ENCODE measurements at regions not wholly inside any gene's neighbourhood (a gene's known extent, or its start where the extent isn't known, plus 50 kb on each side); places are given as distances from the start of the nearest gene placed in this dataset.
"Not testable (repeated sequence)": the region's sequence is repeated elsewhere in the genome, so short reads cannot be mapped to it uniquely, and the experiment has no call there.

DNA sequence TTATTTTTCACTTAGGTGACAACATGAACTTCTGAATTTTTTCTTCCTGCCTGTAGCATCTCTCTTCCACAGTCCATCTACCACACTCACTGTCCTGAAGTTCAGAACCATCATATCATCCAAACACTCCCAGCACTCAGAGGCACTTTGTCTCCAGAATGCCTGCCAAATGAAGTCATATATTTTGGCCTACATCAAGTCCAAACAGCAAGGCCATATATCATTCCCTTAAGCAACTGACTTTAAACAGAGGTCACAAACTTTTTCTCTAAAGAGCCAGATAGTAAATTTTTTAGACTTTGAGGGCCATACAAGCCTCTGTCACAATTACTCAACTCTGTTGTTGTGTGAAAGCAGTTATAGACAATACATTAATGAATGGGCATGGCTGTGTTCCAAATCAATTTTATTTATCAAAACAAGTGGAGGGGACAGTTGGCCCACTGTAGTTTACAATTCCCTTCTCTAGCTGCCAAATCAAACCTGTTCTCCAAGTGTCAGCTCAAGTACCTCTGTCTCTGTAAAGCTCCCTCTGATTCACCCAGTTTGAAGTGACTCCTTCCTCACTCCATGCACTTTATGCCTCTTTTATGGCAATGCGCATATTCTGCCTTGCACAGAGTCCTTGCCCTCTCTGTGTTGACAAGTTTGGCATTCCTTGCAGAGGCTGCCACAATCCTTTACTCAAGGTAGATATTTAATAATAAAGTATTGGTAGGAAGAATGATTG lies 305.7 kb downstream of the FZD1 start:
- FAIRE-seq = no peak

DNA sequence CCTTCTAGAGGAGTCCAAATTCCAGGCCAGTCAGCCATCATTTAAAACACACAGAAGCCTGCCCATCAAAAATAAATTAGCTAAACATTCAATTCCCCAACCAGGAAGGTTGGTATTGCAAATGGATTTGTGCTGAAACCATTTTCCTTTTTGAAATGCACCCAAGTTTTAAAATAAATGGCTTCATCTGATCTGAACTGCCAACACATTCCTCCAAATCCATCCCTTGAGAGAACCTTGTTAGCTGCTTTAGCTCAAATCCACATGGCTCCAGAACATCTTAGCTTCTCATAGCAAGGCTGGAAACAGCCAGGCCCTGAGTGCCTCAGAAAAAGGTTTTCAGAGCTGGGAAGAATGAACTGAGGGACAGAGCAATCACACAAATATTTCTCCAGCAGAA lies 306.3 kb downstream of the FZD1 start:
- no peak for FAIRE-seq

GRCh38 chr7:91571601-91572000 lies 307.4 kb downstream of the FZD1 start:
- FAIRE-seq = no peak

DNA sequence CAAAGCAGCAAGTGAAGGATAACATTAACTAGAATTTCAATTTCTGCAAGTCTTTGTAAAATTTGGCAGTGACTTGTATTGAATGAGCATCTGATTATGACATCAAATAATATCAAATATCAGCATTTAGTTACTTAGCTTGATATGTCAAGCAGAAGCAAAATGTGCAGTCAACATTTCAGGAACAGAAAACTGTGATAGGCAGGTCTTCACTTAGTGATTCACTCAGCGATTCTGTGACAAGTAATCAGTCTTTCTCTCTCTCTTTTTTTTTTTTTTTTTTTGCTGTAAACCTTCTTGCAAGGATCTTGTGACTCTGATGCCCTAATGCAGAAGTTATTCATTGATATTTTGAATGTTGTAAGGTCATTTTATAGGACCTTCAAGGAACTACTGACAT lies 307.1 kb downstream of the MTERF1 start:
- FAIRE-seq = no peak

- FAIRE-seq = not testable (repeated sequence)
Measured at GRCh38 chr7:91576459-91576858, 304.0 kb downstream of the MTERF1 start.

- no peak for FAIRE-seq
Measured at GRCh38 chr7:91579837-91580236, 300.7 kb downstream of the MTERF1 start.

DNA sequence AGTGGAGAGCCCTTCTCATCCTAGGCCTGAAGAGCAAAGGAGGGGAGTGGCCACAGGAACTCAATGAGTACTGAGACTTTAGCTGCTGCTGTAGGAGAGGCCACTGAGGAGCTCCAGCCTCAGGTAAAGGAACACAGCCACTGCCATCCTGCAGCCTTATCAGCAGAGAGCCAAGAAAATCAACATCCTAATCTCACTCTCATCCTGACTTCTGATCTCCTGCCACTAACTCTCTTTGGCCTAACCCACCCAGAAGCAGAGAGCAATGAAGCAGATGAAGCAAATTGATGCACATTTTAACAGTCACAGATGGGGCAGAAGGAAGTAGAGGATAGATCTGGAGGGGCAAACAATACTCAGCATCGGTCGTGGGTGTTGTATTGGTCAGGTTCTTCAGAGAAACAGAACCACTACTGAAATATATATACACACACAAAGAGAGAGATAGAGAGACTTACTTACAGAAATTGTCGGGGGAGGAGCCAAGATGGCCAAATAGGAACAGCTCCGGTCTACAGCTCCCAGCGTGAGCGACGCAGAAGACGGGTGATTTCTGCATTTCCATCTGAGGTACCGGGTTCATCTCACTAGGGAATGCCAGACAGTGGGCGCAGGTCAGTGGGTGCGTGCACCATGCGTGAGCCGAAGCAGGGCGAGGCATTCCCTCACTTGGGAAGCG lies 297.6 kb downstream of the MTERF1 start:
- FAIRE-seq = no peak

DNA sequence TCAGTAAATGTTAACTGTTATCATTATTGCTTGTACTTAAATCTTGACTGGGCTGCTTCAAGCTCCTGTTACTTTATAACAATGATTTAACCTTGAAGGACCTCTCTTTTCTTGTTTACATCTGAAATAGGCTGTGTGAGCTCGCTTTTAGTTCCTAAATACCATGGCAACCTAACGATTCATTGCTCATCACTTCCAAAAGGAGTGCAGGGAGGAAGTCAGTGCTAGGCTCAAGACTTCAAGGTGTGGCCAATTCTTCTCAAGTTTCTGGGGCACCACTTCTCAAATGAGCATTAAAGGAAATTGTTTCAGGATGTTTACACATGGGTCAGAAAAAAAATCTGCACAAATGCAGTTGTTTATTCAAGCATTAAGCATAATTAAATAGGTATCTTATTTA lies 284.2 kb downstream of the MTERF1 start:
- FAIRE-seq = no peak

GRCh38 chr7:91598791-91599190 lies 281.7 kb downstream of the MTERF1 start:
- FAIRE-seq = no peak

DNA sequence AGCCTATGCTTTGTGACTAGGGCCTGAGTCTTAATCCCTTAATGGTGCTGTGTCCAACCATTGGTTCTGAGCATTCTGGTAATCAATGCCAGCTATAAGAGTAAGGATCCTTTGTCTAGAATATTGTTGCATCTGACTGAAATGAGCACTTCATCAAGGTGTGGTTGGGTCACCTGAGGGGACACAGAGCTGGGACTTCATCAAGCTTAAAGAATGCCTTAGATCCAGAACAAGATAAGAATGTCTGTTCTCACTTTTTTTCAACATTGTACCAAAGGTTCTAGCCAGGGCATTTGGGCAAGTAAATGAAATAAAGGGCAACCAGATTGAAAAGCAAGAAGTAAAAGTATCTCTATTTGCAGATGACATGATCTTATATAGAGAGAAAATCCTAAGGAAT lies 280.4 kb downstream of the MTERF1 start:
- no peak for FAIRE-seq

GRCh38 chr7:91603707-91604106 lies 276.8 kb downstream of the MTERF1 start:
- FAIRE-seq = no peak

- no peak for FAIRE-seq
Measured at GRCh38 chr7:91608606-91609005, 271.9 kb downstream of the MTERF1 start.

GRCh38 chr7:91609525-91609924 lies 271.0 kb downstream of the MTERF1 start:
- no peak for FAIRE-seq

DNA sequence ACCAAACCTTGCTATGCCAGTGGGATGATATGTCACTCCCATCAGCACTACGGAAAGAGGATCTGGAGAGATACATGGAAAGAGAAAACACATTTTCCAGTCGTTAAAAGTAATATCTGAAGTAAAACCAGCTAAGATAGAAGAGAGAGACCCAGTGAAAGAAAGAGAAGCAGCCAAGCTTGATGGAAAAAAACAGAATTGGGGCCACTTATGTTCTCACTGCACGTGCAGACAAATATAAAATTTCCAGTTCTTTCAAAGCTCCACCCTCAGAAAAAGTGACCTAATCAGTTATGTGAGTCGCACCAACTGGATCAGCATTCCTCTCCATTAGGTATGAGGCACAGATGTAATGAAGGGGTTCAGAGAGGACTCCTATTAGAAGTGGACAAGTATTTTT lies 266.1 kb downstream of the MTERF1 start:
- no peak for FAIRE-seq

DNA sequence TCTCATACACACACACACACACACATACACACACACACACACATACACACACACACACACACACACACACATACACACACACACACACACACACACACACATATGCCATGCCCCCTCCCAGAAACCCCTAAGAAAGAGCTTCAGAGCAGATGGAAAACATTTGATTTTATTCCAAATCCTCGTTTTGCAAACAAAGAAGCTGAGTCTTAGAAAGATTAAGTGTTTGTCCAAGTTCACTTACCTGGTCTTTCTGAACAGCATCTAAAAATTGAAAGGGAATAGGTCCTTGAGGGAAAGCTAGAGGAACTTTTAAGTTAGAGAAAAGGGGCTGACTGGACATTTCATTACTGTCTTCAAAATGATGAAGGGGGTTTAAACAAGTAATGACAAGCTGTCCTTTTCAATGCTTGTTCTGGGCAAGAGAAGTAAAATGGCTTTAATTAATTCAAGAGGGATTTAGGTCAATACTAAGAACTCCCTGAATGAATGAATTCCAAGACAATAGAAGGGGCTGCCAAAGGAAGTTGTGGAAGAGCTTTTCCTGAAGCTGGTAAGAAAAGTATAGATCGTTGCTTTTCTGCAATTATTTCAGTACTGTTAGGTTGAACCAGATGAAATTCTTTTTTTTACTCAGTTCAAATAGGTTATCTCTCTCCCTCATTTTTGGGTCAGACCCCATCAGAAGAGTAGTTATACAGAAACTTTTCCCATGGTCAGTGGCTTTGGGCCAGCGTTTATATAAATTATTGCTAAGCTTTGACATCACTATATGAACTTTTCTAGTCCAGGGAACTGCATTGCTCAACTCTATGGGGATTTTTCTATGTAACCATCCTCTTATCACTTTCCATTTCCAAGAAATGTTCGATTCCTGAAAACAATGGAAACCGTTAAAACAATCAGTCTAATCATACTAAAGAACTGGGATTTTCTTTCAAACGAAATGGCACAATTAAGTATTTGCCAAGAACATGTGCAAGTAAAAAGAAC lies 261.4 kb downstream of the MTERF1 start:
- no peak for FAIRE-seq

DNA sequence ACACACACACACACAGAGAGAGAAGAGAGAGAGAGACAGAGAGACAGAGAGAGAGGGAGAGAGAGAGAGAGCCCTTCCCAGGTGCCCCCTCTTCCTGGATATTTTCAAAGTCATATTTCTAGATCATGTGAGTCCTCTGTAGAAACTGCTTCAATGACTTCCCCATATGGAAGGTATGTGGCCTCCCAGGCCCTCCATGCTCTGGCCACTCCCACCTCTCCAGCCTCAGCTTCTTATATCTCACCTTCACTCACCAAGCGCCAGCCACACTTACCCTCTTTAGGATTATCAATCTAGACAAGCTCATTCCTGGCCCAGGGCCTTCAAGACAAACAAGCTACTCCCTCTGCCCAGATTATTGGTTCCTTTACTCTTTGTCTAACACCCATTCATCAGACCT lies 259.7 kb downstream of the MTERF1 start:
- no peak for FAIRE-seq

DNA sequence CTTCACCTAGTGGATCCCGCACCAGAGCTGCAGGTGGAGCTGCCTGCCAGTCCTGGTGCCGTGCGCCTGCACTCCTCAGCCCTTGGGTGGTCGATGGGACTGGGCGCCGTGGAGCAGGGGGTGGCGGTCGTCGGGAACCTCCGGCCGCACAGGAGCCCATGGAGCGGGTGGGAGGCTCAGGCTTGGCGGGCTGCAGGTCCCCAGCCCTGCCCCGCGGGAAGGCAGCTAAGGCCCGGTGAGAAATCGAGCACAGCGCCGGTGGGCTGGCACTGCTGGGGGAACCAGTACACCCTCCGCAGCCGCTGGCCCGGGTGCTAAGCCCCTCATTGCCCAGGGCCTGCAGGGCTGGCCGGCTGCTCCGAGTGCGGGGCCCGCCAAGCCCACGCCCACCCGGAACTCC lies 253.2 kb downstream of the MTERF1 start:
- FAIRE-seq = not testable (repeated sequence)

- no peak for FAIRE-seq
Measured at GRCh38 chr7:91628742-91629141, 251.8 kb downstream of the MTERF1 start.

DNA sequence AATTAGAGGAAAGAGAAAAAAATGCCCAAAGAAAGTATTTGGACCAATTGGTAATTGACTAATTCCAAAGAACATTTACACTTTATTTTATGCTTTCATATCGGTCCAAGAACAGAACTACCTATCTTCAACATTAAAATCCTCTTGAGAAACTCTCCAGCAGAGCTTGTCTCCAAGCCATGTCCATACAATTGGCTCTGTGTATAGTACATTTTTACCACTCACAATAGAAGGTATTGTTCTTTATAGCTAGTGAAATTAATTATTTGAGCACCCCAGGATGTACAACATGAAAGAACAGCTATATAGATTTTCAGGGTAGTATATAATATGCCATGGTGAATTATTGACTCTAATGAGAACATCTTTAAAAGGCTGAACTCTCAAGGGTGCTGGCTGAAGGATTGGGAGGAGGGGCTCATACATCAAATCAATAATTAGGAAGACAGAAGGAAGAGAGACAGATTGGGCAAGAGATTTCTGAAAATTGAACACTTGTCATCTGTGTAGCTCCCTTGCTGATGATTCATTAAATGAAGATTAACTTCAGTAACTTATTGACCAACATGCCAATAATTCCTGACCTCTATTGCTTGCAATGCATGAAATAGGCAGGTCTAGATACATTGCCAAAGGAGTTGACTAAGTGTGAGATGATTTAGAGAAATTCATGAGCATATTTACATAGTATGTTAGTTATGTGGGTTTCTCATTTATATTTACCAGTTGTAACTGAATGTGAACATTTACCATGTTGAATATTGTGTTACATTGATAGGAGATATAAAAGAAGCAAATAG lies 249.7 kb downstream of the MTERF1 start:
- no peak for FAIRE-seq

- FAIRE-seq = no peak
Measured at GRCh38 chr7:91632234-91632940, 248.1 kb downstream of the MTERF1 start.

DNA sequence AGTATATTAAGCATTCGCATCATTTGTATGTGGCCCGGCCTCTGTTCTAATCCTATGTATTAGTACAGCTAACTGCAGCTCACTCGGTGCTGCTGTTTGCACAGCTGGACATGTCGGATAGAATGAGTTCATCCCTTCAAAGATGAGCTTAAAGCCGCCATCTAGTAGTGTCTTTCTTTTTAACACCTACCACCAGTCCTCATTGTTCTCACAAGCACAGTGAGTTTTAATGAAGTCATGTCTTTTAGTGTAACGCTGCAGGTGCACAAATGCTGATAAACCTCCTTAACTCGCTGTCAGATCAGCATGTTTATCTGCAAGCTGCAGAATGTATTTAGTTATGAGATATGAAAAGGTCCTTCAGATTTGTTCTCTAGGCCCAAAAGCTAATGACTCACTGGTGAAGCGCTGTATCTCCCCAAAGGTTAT lies 247.5 kb downstream of the MTERF1 start:
- FAIRE-seq = no peak
